Endothelial cell of umbilical vein (primary cell): ENCODE measurements at regions not wholly inside any gene's neighbourhood (a gene's known extent, or its start where the extent isn't known, plus 50 kb on each side); places are given as distances from the start of the nearest gene placed in this dataset.

Source experiments
- BruUV-seq: library from RNA; stranded (reverse); fragments of 400-500 nt; replicated peaks from 2 replicates; lab custom pipeline; 2021; lab: Mats Ljungman, UMichigan
- CTCF ChIA-PET: fragments of 300-600, 350-600 bp; sonication (Branson Sonifier 250); formaldehyde crosslinking; loops from one replicate; lab custom pipeline; 2021; ENCODE audit warnings: antibody characterized with exemption, inconsistent platforms; lab: Charles Lee
- POLR2A ChIA-PET: fragments of 300-600, 350-600 bp; sonication (Branson Sonifier 250); formaldehyde crosslinking; loops from one replicate; lab custom pipeline; 2021; ENCODE audit warnings: antibody characterized with exemption, inconsistent platforms; lab: Charles Lee
- DNase-seq: peaks from one replicate; pipeline ENCODE4 v3.0.0-alpha.2; 2011; ENCODE audit warnings: low read depth, low spot score
- FAIRE-seq: peaks from 2 replicates; lab custom pipeline; 2011; peaks lifted over from hg19 to GRCh38; lab: Jason Lieb, UNC
- H2AFZ ChIP-seq: 2 replicates; pipeline ENCODE4 v1.6.0; 2012; ENCODE audit warnings: low read depth, low read length, control low read depth, inconsistent platforms
- H3K27ac ChIP-seq: 2 replicates; pipeline ENCODE4 v1.5.1; 2011; ENCODE audit warnings: low read depth, mild to moderate bottlenecking, control low read depth, low read length, moderate library complexity; ENCODE audit not compliant: insufficient read depth
- H3K27me3 ChIP-seq, 2 experiments: 2 replicates each; pipeline versions ENCODE4 v1.6.0 to v1.6.1; 2011; ENCODE audit warnings: low read length in 2 of 2, mixed read lengths in 1 of 2; ENCODE audit not compliant: control insufficient read depth in 2 of 2, insufficient read depth in 2 of 2
- H3K36me3 ChIP-seq, 2 experiments: 2 replicates in 1 of 2; 3 replicates in 1 of 2; pipeline ENCODE4 v1.5.1; 2011; ENCODE audit warnings: low read length in 2 of 2, mild to moderate bottlenecking in 1 of 2, moderate library complexity in 1 of 2; ENCODE audit not compliant: control insufficient read depth in 2 of 2, insufficient read depth in 2 of 2; ENCODE audit errors: extremely low read depth in 1 of 2
- H3K4me1 ChIP-seq: 3 replicates; pipeline ENCODE4 v1.5.1; 2011; ENCODE audit warnings: mild to moderate bottlenecking, low read length; ENCODE audit not compliant: control insufficient read depth, insufficient read depth; ENCODE audit errors: extremely low read depth
- H3K4me2 ChIP-seq: 2 replicates; pipeline ENCODE4 v1.6.1; 2011; ENCODE audit warnings: low read length, control low read depth, mixed read lengths; ENCODE audit not compliant: insufficient read depth
- H3K4me3 ChIP-seq, 3 experiments: fragments of 200-600 bp in 1 of 3; sonication (generic), shearing (Covaris generic) in 1 of 3; replicated peaks in 1 of 3; 2 replicates each; pipeline ENCODE4 v1.5.1; 2011 to 2016; ENCODE audit warnings: control low read depth in 3 of 3, low read length in 3 of 3, mild to moderate bottlenecking in 2 of 3, inconsistent platforms in 1 of 3, low read depth in 1 of 3, moderate library complexity in 1 of 3; ENCODE audit not compliant: insufficient read depth in 1 of 3
- H3K79me2 ChIP-seq: 2 replicates; pipeline ENCODE4 v1.6.0; 2012; ENCODE audit warnings: low read length, inconsistent platforms; ENCODE audit not compliant: control insufficient read depth, insufficient read depth
- H3K9ac ChIP-seq: replicated peaks from 2 replicates; pipeline ENCODE3; 2011; ENCODE audit warnings: low read length, control low read depth; ENCODE audit not compliant: insufficient read depth; ENCODE audit errors: extremely low read depth
- H3K9me1 ChIP-seq: replicated peaks from 3 replicates; pipeline ENCODE4 v1.6.0; 2011; ENCODE audit warnings: mild to moderate bottlenecking, low read length; ENCODE audit not compliant: control insufficient read depth, insufficient read depth; ENCODE audit errors: extremely low read depth
- H3K9me3 ChIP-seq: replicated peaks from 2 replicates; pipeline ENCODE4 v1.5.1; 2012; ENCODE audit warnings: low read length, inconsistent platforms; ENCODE audit not compliant: control insufficient read depth, insufficient read depth
- H4K20me1 ChIP-seq: replicated peaks from 2 replicates; pipeline ENCODE3; 2011; ENCODE audit warnings: mild to moderate bottlenecking, low read length; ENCODE audit not compliant: control insufficient read depth, insufficient read depth; ENCODE audit errors: extremely low read depth
- CTCF ChIP-seq, 2 donors: IDR thresholded peaks; 1 replicate in 1 of 2; 2 replicates in 1 of 2; pipeline ENCODE4 v1.5.1; 2011; ENCODE audit warnings: low read length in 2 of 2, mild to moderate bottlenecking in 2 of 2, moderate library complexity in 2 of 2, control low read depth in 1 of 2, inconsistent platforms in 1 of 2, low read depth in 1 of 2; ENCODE audit not compliant: insufficient read depth in 1 of 2; ENCODE audit errors: extremely low read depth in 1 of 2
- EZH2 ChIP-seq: IDR thresholded peaks from 2 replicates; pipeline ENCODE4 v1.6.1; 2012; ENCODE audit warnings: borderline replicate concordance, low read depth, mild to moderate bottlenecking, moderate library complexity, low read length, inconsistent platforms; ENCODE audit not compliant: severe bottlenecking
- FOS ChIP-seq: IDR thresholded peaks from 2 replicates; pipeline ENCODE4 v1.6.1; 2011; ENCODE audit warnings: mild to moderate bottlenecking, low read length, moderate library complexity, borderline replicate concordance; ENCODE audit not compliant: insufficient read depth
- GATA2 ChIP-seq: IDR thresholded peaks from 2 replicates; pipeline ENCODE4 v1.7.0; 2011; ENCODE audit warnings: low read depth, mild to moderate bottlenecking, moderate library complexity, mixed read lengths, low read length; ENCODE audit not compliant: insufficient read length, insufficient read depth
- JUN ChIP-seq: IDR thresholded peaks from 2 replicates; pipeline ENCODE4 v1.6.1; 2011; ENCODE audit warnings: borderline replicate concordance, low read depth; ENCODE audit not compliant: insufficient read length, insufficient read depth
- MAX ChIP-seq: IDR thresholded peaks from 2 replicates; pipeline ENCODE4 v1.6.1; 2011; ENCODE audit not compliant: insufficient read depth, insufficient read length
- MYC ChIP-seq: IDR thresholded peaks from one replicate; pipeline ENCODE4 v1.6.1; 2011; ENCODE audit warnings: mild to moderate bottlenecking, low read depth, low read length
- POLR2A ChIP-seq: IDR thresholded peaks from 2 replicates; pipeline ENCODE4 v1.6.1; 2012; ENCODE audit warnings: low read depth, mild to moderate bottlenecking, control low read depth, low read length
- POLR2AphosphoS5 ChIP-seq: IDR thresholded peaks from 2 replicates; pipeline ENCODE4 v1.6.1; 2012; ENCODE audit warnings: low read depth, mild to moderate bottlenecking, control low read depth, low read length, moderate library complexity; ENCODE audit not compliant: insufficient read depth
- dilution Hi-C: fragments of 300-500 bp; cut with MboI; formaldehyde crosslinking; loops from one replicate; pipeline ENCODE4 v1.15.0; 2019; ENCODE audit warnings: low sequenced_read_pairs; ENCODE audit not compliant: extremely low pct_ligation_motif_present
- intact Hi-C: fragments of 100-400 bp; cut with micrococcal nuclease; formaldehyde crosslinking; loops from one replicate; pipeline ENCODE4 v1.10.0; 2022

GRCh38 chr3:144114767-144115166, 143.1 kb downstream of the DIPK2A start:
- no peak for FAIRE-seq
- dilution Hi-C loops (no loop called here), intact Hi-C loops (no loop called here)
- ChIA-PET POLR2A (no interaction called here), CTCF (no interaction called here)
- H3K36me3 ChIP-seq, result no peaks in the 10 kb centered on the region
- H3K4me2 ChIP-seq, result no peak overlapping the region
- H3K9ac ChIP-seq, result no peak overlapping the region
- no peaks in the 10 kb centered on the region for H4K20me1 ChIP-seq
- H3K79me2 ChIP-seq, result no peaks in the 10 kb centered on the region
- no peaks in the 10 kb centered on the region for H3K9me1 ChIP-seq
- H3K4me3 ChIP-seq, result no peak overlapping the region
- no peaks in the 10 kb centered on the region for H3K4me1 ChIP-seq
- no peaks in the 10 kb centered on the region for H3K27me3 ChIP-seq
- TF ChIP-seq CTCF (IDR thresholded peaks at IDR 0.05; ENCODE audit: extremely low read depth in 1 of 2, insufficient read depth in 1 of 2, low read depth in 1 of 2, low read length in 2 of 2) (no peak), POLR2AphosphoS5 (no peak), MYC (no peak), EZH2 (no peak), POLR2A (no peak), JUN (no peak), GATA2 (no peak), FOS (no peak), MAX (no peak)
- no peak overlapping the region for H3K27ac ChIP-seq
- BruUV-seq, result no TSS peak
- no peak overlapping the region for H2AFZ ChIP-seq
- no peaks in the 10 kb centered on the region for H3K9me3 ChIP-seq
- no peak for DNase-seq
